Thoracic aorta (tissue), 2 donors: ENCODE measurements at regions not wholly inside any gene's neighbourhood (a gene's known extent, or its start where the extent isn't known, plus 50 kb on each side); places are given as distances from the start of the nearest gene placed in this dataset.
A peak's percentile ranks its signal among the peaks of the same experiment; 100 is the strongest.
"Not testable (repeated sequence)": the region's sequence is repeated elsewhere in the genome, so short reads cannot be mapped to it uniquely, and the experiment has no call there.

Experiments used
- ATAC-seq: fragments of 150-250 bp; one replicate; pipeline ENCODE4 v1.8.0; 2017; ENCODE audit warnings: low read depth; ENCODE audit not compliant: insufficient number of reproducible peaks, low FRiP score
- DNase-seq: peaks from one replicate; pipeline ENCODE4 v3.0.0-alpha.2; 2020; ENCODE audit warnings: low spot score
- H3K27ac ChIP-seq, 2 donors: fragments of 200-600 bp; sonication (generic); 1 replicate in 1 of 2; 2 replicates in 1 of 2; pipeline ENCODE4 v1.5.1; 2016; ENCODE audit warnings: mild to moderate bottlenecking in 2 of 2, moderate library complexity in 2 of 2
- H3K27me3 ChIP-seq: fragments of 200-600 bp; sonication (generic); replicated peaks from 2 replicates; pipeline ENCODE4 v1.6.0; 2016; ENCODE audit warnings: mild to moderate bottlenecking; ENCODE audit not compliant: insufficient read depth
- H3K36me3 ChIP-seq: fragments of 200-600 bp; sonication (generic); one replicate; pipeline ENCODE4 v1.5.1; 2016
- H3K4me1 ChIP-seq, 2 donors: fragments of 200-600 bp; sonication (generic); 1 replicate in 1 of 2; 2 replicates in 1 of 2; pipeline versions ENCODE4 v1.5.1 to v1.6.0; 2016; ENCODE audit warnings: low read depth in 2 of 2, mild to moderate bottlenecking in 1 of 2; ENCODE audit not compliant: control insufficient read depth in 1 of 2
- H3K4me3 ChIP-seq: fragments of 200-600 bp; sonication (generic); 2 replicates; pipeline ENCODE4 v1.5.1; 2016; ENCODE audit warnings: mild to moderate bottlenecking
- H3K9me3 ChIP-seq: fragments of 200-600 bp; sonication (generic); 2 replicates; pipeline ENCODE4 v1.5.1; 2016
- TF ChIP-seq, protein P1 (sequence below): fragments of 200-600 bp; sonication (generic); IDR thresholded peaks from one replicate; pipeline ENCODE4 v1.5.1; 2019; ENCODE audit warnings: antibody characterized with exemption

DNA sequence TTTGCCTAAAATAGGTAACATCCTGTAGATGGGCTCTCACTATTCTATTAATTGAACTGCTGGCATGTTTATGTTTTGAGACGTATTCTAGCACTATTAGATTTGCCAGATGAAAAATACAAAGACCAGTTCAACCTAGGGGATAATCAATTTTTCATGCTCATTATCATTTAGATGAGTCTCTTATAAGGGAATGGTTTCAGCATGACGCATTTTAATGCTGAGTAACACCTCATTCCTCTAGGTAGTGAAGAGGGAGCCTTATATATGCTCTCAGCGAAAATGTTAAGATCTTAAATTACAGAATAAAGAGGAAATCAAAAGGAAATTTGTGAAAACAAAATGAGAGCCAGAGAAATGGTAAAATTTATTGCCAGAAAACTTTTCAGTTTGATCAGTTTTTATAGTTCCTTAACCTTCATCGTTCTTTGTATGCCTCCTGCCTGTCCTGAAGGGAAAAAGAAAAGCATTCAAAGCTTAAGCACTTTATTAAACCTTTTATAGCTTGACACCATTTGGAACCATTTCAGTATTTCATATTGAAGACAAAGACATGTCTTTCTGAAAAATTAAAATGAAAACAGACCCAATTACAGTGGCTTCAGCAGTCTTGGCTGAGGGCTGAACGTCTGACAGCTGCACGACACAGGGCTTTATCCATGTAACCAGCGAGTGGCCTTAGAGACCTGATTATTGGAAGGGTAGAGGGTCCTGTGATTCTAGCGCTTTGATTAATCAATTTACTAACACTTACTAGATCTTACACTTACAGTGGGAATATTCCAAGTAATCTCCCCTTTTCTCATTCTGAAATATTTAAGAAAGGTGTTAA, 112.8 kb downstream of the ADCYAP1 start:
- H3K4me3 ChIP-seq, result no peak overlapping the region
- H3K4me1 ChIP-seq, result peaks cover 16 to 55% of the 10 kb centered on the region in 2 donors
- H3K9me3 ChIP-seq, result no peaks in the 10 kb centered on the region
- ATAC-seq (no peak), DNase-seq (no peak)
- TF ChIP-seq, protein P1, sequence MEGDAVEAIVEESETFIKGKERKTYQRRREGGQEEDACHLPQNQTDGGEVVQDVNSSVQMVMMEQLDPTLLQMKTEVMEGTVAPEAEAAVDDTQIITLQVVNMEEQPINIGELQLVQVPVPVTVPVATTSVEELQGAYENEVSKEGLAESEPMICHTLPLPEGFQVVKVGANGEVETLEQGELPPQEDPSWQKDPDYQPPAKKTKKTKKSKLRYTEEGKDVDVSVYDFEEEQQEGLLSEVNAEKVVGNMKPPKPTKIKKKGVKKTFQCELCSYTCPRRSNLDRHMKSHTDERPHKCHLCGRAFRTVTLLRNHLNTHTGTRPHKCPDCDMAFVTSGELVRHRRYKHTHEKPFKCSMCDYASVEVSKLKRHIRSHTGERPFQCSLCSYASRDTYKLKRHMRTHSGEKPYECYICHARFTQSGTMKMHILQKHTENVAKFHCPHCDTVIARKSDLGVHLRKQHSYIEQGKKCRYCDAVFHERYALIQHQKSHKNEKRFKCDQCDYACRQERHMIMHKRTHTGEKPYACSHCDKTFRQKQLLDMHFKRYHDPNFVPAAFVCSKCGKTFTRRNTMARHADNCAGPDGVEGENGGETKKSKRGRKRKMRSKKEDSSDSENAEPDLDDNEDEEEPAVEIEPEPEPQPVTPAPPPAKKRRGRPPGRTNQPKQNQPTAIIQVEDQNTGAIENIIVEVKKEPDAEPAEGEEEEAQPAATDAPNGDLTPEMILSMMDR, result no peak
- H3K36me3 ChIP-seq, result no peaks in the 10 kb centered on the region
- H3K27ac ChIP-seq, result no peak overlapping the region
- H3K27me3 ChIP-seq, result no peaks in the 10 kb centered on the region

DNA sequence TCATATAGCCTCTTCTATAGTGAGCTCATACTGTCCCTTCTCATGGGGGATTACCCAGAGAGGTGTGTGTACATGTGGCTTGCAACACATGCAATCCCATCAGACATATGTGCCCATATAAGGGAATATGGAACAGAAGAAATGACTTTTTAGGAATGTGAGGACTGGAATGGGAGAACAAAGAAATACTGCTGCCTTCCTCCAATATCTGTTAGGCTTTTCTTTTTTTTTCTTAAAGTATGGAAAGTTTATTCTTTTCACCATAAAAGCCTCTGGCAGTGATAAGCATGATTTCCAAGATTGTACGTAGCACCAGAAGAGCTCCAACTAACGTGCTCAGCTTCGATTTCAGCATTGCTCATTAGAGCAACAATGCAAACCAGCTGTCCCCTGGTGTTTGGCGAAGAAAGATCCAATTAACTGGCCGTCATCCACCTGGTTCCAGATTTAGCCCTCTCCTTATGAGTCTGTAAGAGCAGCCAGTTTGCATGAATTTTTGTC, 113.6 kb downstream of the ADCYAP1 start:
- H3K4me3 ChIP-seq, result no peak overlapping the region
- TF ChIP-seq, protein P1, result no peak
- H3K36me3 ChIP-seq, result no peaks in the 10 kb centered on the region
- H3K4me1 ChIP-seq, result peaks cover 16 to 55% of the 10 kb centered on the region in 2 donors
- H3K27me3 ChIP-seq, result no peaks in the 10 kb centered on the region
- no peak for DNase-seq
- no peaks in the 10 kb centered on the region for H3K9me3 ChIP-seq
- H3K27ac ChIP-seq, result no peak overlapping the region
- ATAC-seq, result no peak

GRCh38 chr18:1019191-1019590, 114.5 kb downstream of the ADCYAP1 start:
- H3K27ac ChIP-seq, result peak overlapping the region in 1 of 2 donors; percentile 6
- TF ChIP-seq, protein P1, result no peak
- no peak overlapping the region for H3K4me3 ChIP-seq
- H3K9me3 ChIP-seq, result no peaks in the 10 kb centered on the region
- no peaks in the 10 kb centered on the region for H3K36me3 ChIP-seq
- peaks cover 16 to 50% of the 10 kb centered on the region in 2 donors for H3K4me1 ChIP-seq
- no peak for DNase-seq
- no peaks in the 10 kb centered on the region for H3K27me3 ChIP-seq
- ATAC-seq, result no peak

- peaks cover 0 to 33% of the 10 kb centered on the region in 2 donors for H3K4me1 ChIP-seq
- no peak for DNase-seq
- no peaks in the 10 kb centered on the region for H3K36me3 ChIP-seq
- H3K9me3 ChIP-seq, result no peaks in the 10 kb centered on the region
- TF ChIP-seq, protein P1, result no peak
- no peaks in the 10 kb centered on the region for H3K27me3 ChIP-seq
- H3K27ac ChIP-seq, result no peak overlapping the region
- no peak for ATAC-seq
- no peak overlapping the region for H3K4me3 ChIP-seq
These were observed 116.2 kb downstream of the ADCYAP1 start for GRCh38 chr18:1020731-1021344.

DNA sequence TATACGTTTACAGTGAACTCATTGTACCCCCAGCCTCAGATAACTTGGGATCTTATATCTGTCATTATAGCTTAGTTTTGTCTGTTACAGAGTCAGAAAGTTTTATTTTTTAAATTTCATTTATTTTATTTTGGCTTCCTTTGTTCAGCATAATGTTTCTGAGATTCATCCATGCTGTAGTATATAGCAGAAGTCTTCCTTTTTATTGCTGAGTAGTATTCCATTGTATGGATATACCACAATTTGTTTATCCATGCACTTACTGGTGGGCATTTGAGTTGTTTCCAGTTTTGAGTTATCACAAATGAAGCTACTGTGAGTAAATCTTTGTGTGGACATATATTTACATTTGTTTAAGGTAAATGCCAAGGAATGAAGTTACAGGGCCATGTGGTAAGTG, 122.3 kb downstream of the ADCYAP1 start:
- no peak for DNase-seq
- H3K4me3 ChIP-seq, result no peak overlapping the region
- no peaks in the 10 kb centered on the region for H3K9me3 ChIP-seq
- no peaks in the 10 kb centered on the region for H3K4me1 ChIP-seq
- no peaks in the 10 kb centered on the region for H3K36me3 ChIP-seq
- TF ChIP-seq, protein P1, result no peak
- ATAC-seq, result no peak
- H3K27me3 ChIP-seq, result no peaks in the 10 kb centered on the region
- no peak overlapping the region for H3K27ac ChIP-seq

DNA sequence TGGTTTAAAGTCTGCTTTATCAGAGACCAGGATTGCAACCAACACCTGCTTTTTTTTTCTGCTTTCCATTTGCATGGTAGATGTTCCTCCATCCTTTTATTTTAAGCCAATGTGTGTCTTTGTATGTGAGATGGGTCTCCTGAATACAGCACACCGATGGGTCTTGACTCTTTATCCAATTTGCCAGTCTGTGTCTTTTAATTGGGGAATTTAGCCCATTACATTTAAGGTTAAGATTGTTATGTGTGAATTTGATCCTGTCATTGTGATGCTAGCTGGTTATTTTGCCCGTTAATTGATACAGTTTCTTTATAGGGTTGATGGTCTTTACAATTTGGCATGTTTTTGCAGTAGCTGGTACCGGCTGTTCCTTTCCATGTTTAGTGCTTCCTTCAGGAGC, 128.4 kb downstream of the ADCYAP1 start:
- ATAC-seq, H3K36me3 ChIP-seq, H3K4me1 ChIP-seq, H3K9me3 ChIP-seq, H3K27ac ChIP-seq, H3K27me3 ChIP-seq, H3K4me3 ChIP-seq, DNase-seq: not testable (repeated sequence)
